Neuronal stem cell (in vitro differentiated cells): ENCODE measurements at regions not wholly inside any gene's neighbourhood (a gene's known extent, or its start where the extent isn't known, plus 50 kb on each side); places are given as distances from the start of the nearest gene placed in this dataset.

Experiments used
- DNase-seq: peaks from one replicate; pipeline ENCODE4 v3.0.0-alpha.2; 2013; ENCODE audit warnings: low spot score
- H2AFZ ChIP-seq: one replicate; pipeline ENCODE4 v1.6.1; 2013; ENCODE audit warnings: mild to moderate bottlenecking, low read length, inconsistent platforms
- H2AK5ac ChIP-seq: 2 replicates; pipeline ENCODE4 v1.6.1; 2013; ENCODE audit warnings: low read depth, mild to moderate bottlenecking, inconsistent platforms, low read length, moderate library complexity, mixed read lengths
- H2BK120ac ChIP-seq: 2 replicates; pipeline ENCODE4 v1.6.1; 2013; ENCODE audit warnings: low read depth, mild to moderate bottlenecking, inconsistent platforms, low read length, moderate library complexity, mixed read lengths
- H2BK12ac ChIP-seq: one replicate; pipeline ENCODE4 v1.6.1; 2013; ENCODE audit warnings: low read length, inconsistent platforms
- H2BK15ac ChIP-seq: 2 replicates; pipeline ENCODE4 v1.6.1; 2013; ENCODE audit warnings: mild to moderate bottlenecking, low read length, inconsistent platforms, mixed read lengths
- H2BK5ac ChIP-seq: one replicate; pipeline ENCODE4 v1.6.1; 2013; ENCODE audit warnings: inconsistent platforms, mild to moderate bottlenecking, low read length, moderate library complexity
- H3K14ac ChIP-seq: one replicate; pipeline ENCODE4 v1.6.1; 2013; ENCODE audit warnings: low read length, inconsistent platforms
- H3K18ac ChIP-seq: 2 replicates; pipeline ENCODE4 v1.6.1; 2013; ENCODE audit warnings: low read length, inconsistent platforms
- H3K23ac ChIP-seq: 2 replicates; pipeline ENCODE4 v1.6.1; 2013; ENCODE audit warnings: low read depth, mild to moderate bottlenecking, mixed read lengths, low read length, inconsistent platforms; ENCODE audit not compliant: poor library complexity
- H3K27ac ChIP-seq: replicated peaks from 3 replicates; pipeline ENCODE4 v1.5.1; 2013; ENCODE audit warnings: low read length, inconsistent platforms
- H3K27me3 ChIP-seq, 3 experiments: 2 replicates each; pipeline ENCODE4 v1.6.1; 2013; ENCODE audit warnings: low read length in 3 of 3, mild to moderate bottlenecking in 2 of 3, inconsistent platforms in 1 of 3, low read depth in 1 of 3, mixed read lengths in 1 of 3, moderate library complexity in 1 of 3; ENCODE audit not compliant: control insufficient read depth in 3 of 3, insufficient read depth in 3 of 3
- H3K36me3 ChIP-seq, 2 donors: replicated peaks in 1 of 2; 2 replicates each; pipeline ENCODE4 v1.6.1; 2013; ENCODE audit warnings: low read length in 2 of 2; ENCODE audit not compliant: control insufficient read depth in 2 of 2, insufficient read depth in 2 of 2
- H3K4ac ChIP-seq: 2 replicates; pipeline ENCODE4 v1.6.1; 2013; ENCODE audit warnings: inconsistent platforms, mild to moderate bottlenecking, low read length, moderate library complexity
- H3K4me1 ChIP-seq, 2 donors: 1 replicate in 1 of 2; 2 replicates in 1 of 2; pipeline ENCODE4 v1.6.1; 2013; ENCODE audit warnings: low read length in 2 of 2, low read depth in 1 of 2; ENCODE audit not compliant: control insufficient read depth in 2 of 2, insufficient read depth in 1 of 2
- H3K4me2 ChIP-seq: one replicate; pipeline ENCODE4 v1.6.1; 2013; ENCODE audit warnings: mild to moderate bottlenecking, low read length, inconsistent platforms; ENCODE audit not compliant: insufficient read depth, poor library complexity, severe bottlenecking
- H3K4me3 ChIP-seq, 2 donors: 2 replicates each; pipeline ENCODE4 v1.5.1; 2013; ENCODE audit warnings: low read length in 2 of 2, mild to moderate bottlenecking in 2 of 2, inconsistent platforms in 1 of 2, moderate library complexity in 1 of 2
- H3K79me1 ChIP-seq: one replicate; pipeline ENCODE4 v1.6.1; 2013; ENCODE audit warnings: low read depth, mild to moderate bottlenecking, inconsistent platforms, low read length, moderate library complexity
- H3K9ac ChIP-seq: one replicate; pipeline ENCODE4 v1.6.1; 2013; ENCODE audit warnings: mild to moderate bottlenecking, low read depth, low read length, inconsistent platforms; ENCODE audit not compliant: poor library complexity
- H3K9me3 ChIP-seq, 2 donors: replicated peaks in 1 of 2; 2 replicates each; pipeline versions ENCODE3 to v1.6.1; 2013; ENCODE audit warnings: low read length in 2 of 2, mild to moderate bottlenecking in 2 of 2, inconsistent platforms in 1 of 2, low read depth in 1 of 2, mixed read lengths in 1 of 2, moderate library complexity in 1 of 2; ENCODE audit not compliant: control insufficient read depth in 2 of 2, insufficient read depth in 1 of 2
- H4K8ac ChIP-seq: one replicate; pipeline ENCODE4 v1.6.1; 2013; ENCODE audit warnings: low read depth, mild to moderate bottlenecking, inconsistent platforms, low read length, moderate library complexity
- H4K91ac ChIP-seq: one replicate; pipeline ENCODE4 v1.6.1; 2013; ENCODE audit warnings: low read length, low read depth, mild to moderate bottlenecking, inconsistent platforms; ENCODE audit not compliant: poor library complexity
- whole genome bisulfite sequencing, 2 donors: extraction: QIAGEN DNeasy Blood & Tissue Kit; methylation state at CpG; one replicate each; pipeline ENCODE4 v1.1.7; 2013; ENCODE audit warnings: missing lambda C conversion rate in 2 of 2, mixed read lengths in 1 of 2; ENCODE audit not compliant: insufficient read length in 2 of 2, insufficient replicate concordance in 1 of 2; ENCODE audit errors: extremely low coverage in 2 of 2; 5-methylcytosine and 5-hydroxymethylcytosine counted together

- Histone ChIP-seq H3K36me3 (no peaks in the 10 kb centered on the region), H2BK15ac (no peak overlapping the region), H3K14ac (no peak overlapping the region), H3K18ac (no peak overlapping the region), H3K27me3 (no peaks in the 10 kb centered on the region), H3K79me1 (no peaks in the 10 kb centered on the region), H3K4me2 (no peak overlapping the region), H2BK120ac (no peak overlapping the region), H3K27ac (no peak overlapping the region), H3K23ac (no peak overlapping the region), H2AFZ (no peak overlapping the region), H3K4me1 (no peaks in the 10 kb centered on the region), H2AK5ac (no peak overlapping the region), H3K4me3 (no peak overlapping the region), H2BK5ac (no peak overlapping the region), H4K91ac (no peak overlapping the region), H3K9me3 (peaks cover 0 to 2% of the 10 kb centered on the region in 2 donors), H2BK12ac (no peak overlapping the region), H4K8ac (no peak overlapping the region), H3K9ac (no peak overlapping the region), H3K4ac (no peak overlapping the region)
- no CpG with 5 or more reads among the region's 5 CpGs for WGBS, 2 donors
- no peak for DNase-seq
Observed at GRCh38 chr5:3209918-3210317, 385.7 kb upstream of the IRX1 start.

- H3K4me2 ChIP-seq, result no peak overlapping the region
- H4K91ac ChIP-seq, result no peak overlapping the region
- H3K23ac ChIP-seq, result no peak overlapping the region
- no peak overlapping the region for H2AFZ ChIP-seq
- DNase-seq, result no peak
- H3K4me1 ChIP-seq, result peaks cover 3% of the 10 kb centered on the region in 2 donors
- no peak overlapping the region for H3K4ac ChIP-seq
- H2BK5ac ChIP-seq, result no peak overlapping the region
- H2AK5ac ChIP-seq, result no peak overlapping the region
- no peak overlapping the region for H2BK12ac ChIP-seq
- no peaks in the 10 kb centered on the region for H3K79me1 ChIP-seq
- no peak overlapping the region for H2BK120ac ChIP-seq
- no peak overlapping the region for H3K27ac ChIP-seq
- no peak overlapping the region for H3K18ac ChIP-seq
- H4K8ac ChIP-seq, result no peak overlapping the region
- no peak overlapping the region for H3K9ac ChIP-seq
- no peak overlapping the region for H2BK15ac ChIP-seq
- no CpG with 5 or more reads among the region's 13 CpGs for WGBS, 2 donors
- H3K36me3 ChIP-seq, result no peaks in the 10 kb centered on the region
- H3K9me3 ChIP-seq, result no peaks in the 10 kb centered on the region
- no peak overlapping the region for H3K4me3 ChIP-seq
- H3K14ac ChIP-seq, result no peak overlapping the region
- peaks cover 0 to 16% (median 0%) of the 10 kb centered on the region in 3 experiments for H3K27me3 ChIP-seq
Observed at GRCh38 chr5:3202570-3202969, 393.1 kb upstream of the IRX1 start.

- no peak overlapping the region for H3K23ac ChIP-seq
- H2AFZ ChIP-seq, result no peak overlapping the region
- no peak for DNase-seq
- H4K91ac ChIP-seq, result no peak overlapping the region
- H2BK12ac ChIP-seq, result no peak overlapping the region
- H3K36me3 ChIP-seq, result no peaks in the 10 kb centered on the region
- H2BK15ac ChIP-seq, result no peak overlapping the region
- H4K8ac ChIP-seq, result no peak overlapping the region
- no peaks in the 10 kb centered on the region for H3K79me1 ChIP-seq
- H3K4me1 ChIP-seq, result peaks cover 5 to 6% of the 10 kb centered on the region in 2 donors
- H2AK5ac ChIP-seq, result no peak overlapping the region
- no peak overlapping the region for H3K14ac ChIP-seq
- H3K9ac ChIP-seq, result no peak overlapping the region
- H3K27me3 ChIP-seq, result peaks cover 0 to 16% (median 0%) of the 10 kb centered on the region in 3 experiments
- H3K18ac ChIP-seq, result no peak overlapping the region
- no peaks in the 10 kb centered on the region for H3K9me3 ChIP-seq
- no peak overlapping the region for H2BK120ac ChIP-seq
- H2BK5ac ChIP-seq, result no peak overlapping the region
- no peak overlapping the region for H3K4ac ChIP-seq
- WGBS, 2 donors, result no CpG with 5 or more reads among the region's 6 CpGs
- no peak overlapping the region for H3K4me3 ChIP-seq
- no peak overlapping the region for H3K27ac ChIP-seq
- no peak overlapping the region for H3K4me2 ChIP-seq
Observed at GRCh38 chr5:3201941-3202340, 393.7 kb upstream of the IRX1 start.

GRCh38 chr5:3201121-3201520 is 394.5 kb upstream of the IRX1 start:
- Histone ChIP-seq H3K9ac (no peak overlapping the region), H3K4me3 (no peak overlapping the region), H3K4me1 (peaks cover 5 to 8% of the 10 kb centered on the region in 2 donors), H3K9me3 (no peaks in the 10 kb centered on the region), H2BK12ac (no peak overlapping the region), H3K27ac (no peak overlapping the region), H4K91ac (no peak overlapping the region), H3K79me1 (no peaks in the 10 kb centered on the region), H2BK5ac (no peak overlapping the region), H4K8ac (no peak overlapping the region), H3K36me3 (no peaks in the 10 kb centered on the region), H3K18ac (no peak overlapping the region), H3K23ac (no peak overlapping the region), H2BK120ac (no peak overlapping the region), H2BK15ac (no peak overlapping the region), H2AFZ (no peak overlapping the region), H2AK5ac (no peak overlapping the region), H3K14ac (no peak overlapping the region), H3K27me3 (peaks cover 0 to 16% (median 0%) of the 10 kb centered on the region in 3 experiments), H3K4me2 (no peak overlapping the region), H3K4ac (no peak overlapping the region)
- no peak for DNase-seq
- WGBS, 2 donors, result no CpG with 5 or more reads among the region's 8 CpGs
